T47D (cell line): ENCODE measurements at regions not wholly inside any gene's neighbourhood (a gene's known extent, or its start where the extent isn't known, plus 50 kb on each side); places are given as distances from the start of the nearest gene placed in this dataset.

ENCODE experiments used
- DNase-seq, 2 experiments: peaks; one replicate each; pipeline versions ENCODE4 v3.0.0 to v3.0.0-alpha.2; 2011 to 2012; ENCODE audit warnings: low read depth in 1 of 2, low spot score in 1 of 2
- JUND ChIP-seq: IDR thresholded peaks from 2 replicates; pipeline ENCODE4 v1.6.1; 2012; ENCODE audit warnings: low read depth
- in situ Hi-C: cut with HindIII; loops from 2 replicates; pipeline ENCODE4 v1.10.0; 2016; ENCODE audit warnings: low sequenced_read_pairs, low pct_unique_long_range_greater_than_20kb

DNA sequence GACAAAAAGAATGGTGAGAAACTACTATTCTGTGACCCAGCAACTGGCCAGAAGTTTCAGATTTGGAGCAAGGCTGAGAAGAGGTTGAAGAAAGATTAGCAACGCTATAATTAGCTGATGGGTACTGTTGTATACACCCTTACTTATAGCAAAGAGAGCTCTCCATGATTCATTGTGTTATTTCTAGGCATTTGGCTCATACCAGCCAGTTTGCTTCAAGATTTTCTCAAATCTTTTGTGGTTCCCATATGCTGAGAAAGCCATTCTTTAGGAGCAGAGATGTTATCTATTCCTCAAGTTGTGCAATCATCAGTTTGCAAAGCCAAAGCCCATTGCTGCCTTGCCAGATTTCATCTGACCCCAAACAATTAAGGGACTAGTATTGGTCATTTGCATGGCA, 179.4 kb downstream of the ETS1 start:
- DNase-seq: no peak
- in situ Hi-C loops: no loop called here
- no peak for TF ChIP-seq JUND

DNA sequence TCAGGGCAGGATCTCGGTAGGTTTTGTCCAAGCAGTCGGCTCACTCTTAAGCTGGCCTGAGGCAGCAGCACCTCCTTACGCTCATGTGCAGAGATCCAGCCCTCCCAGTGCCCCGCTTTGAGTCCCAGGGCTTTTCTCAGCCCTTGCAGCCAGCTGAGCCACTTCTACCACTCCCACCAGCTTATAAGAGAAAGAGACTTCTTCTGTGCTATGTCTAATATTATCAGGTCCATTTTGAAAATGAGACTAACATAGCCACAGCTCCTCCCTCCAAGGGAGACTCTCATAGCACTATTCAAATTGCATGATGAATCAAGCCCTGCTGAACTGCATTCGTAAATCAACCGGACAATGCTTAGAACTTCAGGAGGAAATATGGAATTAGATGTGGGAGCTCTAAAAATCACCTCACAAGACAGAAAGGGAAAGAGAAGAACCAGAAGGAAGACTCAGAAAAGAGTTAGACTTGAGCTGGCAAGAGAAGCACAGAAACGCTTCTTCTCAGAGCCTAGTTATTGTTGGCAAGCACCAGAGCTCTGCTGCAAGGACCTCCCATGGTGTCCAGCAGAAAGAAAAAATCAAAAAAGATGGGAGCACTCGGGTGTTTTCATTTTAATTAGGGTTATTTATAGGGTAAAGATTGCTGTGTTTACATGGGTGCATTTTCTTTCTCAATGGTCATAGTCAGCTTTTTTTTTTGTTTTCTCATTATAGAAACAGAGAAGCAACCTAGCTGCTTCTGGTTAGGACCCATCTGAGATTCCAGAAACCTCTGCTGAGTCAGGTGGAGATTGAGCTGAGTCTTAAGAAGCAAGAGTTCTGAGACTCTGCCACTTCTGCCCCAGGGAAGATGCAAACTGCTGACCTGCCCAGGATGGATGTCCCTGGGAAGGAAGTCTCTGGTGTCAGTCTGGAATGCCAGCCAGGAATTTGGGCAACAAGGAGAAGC, 181.4 kb downstream of the ETS1 start:
- no peak for TF ChIP-seq JUND
- in situ Hi-C loops: no loop called here
- DNase-seq: no peak

DNA sequence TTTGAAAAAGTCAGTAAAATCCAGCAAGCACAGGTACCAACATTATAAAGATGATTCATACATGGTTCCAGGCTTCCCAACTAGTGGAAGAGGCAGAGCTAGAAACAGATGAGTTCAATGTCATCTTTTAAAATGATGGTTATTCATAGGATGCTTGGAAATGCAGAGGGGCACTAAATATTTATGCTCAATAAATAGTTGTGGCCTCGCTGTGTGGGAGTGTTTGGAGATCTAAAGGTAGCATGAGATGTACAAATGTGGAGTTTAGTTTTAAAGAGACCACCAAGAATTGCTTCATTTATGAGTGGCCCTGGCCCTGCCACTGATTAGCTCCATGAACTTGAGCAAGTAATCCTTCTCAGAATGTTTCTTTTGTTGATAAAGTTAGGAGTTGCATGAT, 182.2 kb downstream of the ETS1 start:
- DNase-seq: no peak
- TF ChIP-seq JUND: no peak
- in situ Hi-C loops: no loop called here

DNA sequence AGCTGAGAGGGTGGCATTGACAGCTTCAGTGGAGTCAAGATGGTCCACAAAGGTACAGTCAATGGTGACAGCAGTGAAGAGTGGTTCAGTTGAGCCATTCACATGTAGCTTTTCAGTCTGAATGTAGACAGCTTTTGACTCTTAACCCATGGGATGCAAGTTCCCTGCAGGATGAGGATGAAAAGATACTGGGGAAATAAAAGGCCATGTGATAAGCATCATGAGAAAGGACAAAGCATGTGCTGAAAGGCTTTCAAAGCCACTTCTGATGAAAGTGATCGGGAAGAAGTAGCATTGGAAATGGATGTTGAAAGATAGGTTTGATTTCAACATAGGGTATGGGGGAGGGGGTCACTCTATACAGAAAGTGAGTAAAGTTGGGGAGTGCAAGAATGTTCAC, 182.9 kb downstream of the ETS1 start:
- DNase-seq: no peak
- in situ Hi-C loops: no loop called here
- no peak for TF ChIP-seq JUND

DNA sequence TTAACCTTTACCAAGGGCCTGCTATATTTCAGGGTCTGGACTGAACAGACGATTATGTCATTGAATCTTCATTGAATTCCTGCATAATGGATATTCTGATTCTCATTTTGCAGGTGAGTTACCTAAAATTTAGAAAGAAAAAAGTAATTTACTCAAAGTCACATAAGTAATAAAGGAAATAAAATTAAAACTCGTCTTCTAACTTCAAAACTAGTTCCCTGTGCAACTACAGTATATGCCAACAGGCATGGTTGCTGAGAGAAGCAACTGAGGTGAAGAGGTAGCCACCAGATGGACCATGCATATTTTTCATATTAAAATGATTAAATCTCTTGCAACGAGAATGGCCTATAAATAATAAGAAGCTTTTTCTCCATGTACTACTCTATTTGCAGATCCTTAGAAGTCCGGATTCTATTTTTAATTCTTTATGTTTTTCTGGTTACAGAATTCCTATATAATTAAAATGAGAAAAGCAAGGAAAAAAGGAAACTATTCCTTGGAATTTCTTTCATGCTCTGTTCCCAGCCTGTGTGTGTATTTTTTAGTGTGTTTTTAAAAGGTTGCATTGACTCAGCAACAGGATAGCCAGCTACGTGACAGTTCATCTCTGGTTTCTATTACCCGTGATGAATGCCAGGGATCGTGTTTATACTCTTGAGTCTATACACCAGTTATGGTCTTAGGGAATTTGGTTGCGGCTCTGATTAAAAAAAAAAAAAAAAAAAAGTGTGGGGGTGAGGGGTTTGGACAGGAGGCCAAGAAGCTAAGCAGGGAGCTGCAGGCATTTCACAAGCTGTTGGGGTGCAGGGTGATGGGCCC, 186.8 kb downstream of the ETS1 start:
- DNase-seq: no peak
- in situ Hi-C loops: no loop called here

DNA sequence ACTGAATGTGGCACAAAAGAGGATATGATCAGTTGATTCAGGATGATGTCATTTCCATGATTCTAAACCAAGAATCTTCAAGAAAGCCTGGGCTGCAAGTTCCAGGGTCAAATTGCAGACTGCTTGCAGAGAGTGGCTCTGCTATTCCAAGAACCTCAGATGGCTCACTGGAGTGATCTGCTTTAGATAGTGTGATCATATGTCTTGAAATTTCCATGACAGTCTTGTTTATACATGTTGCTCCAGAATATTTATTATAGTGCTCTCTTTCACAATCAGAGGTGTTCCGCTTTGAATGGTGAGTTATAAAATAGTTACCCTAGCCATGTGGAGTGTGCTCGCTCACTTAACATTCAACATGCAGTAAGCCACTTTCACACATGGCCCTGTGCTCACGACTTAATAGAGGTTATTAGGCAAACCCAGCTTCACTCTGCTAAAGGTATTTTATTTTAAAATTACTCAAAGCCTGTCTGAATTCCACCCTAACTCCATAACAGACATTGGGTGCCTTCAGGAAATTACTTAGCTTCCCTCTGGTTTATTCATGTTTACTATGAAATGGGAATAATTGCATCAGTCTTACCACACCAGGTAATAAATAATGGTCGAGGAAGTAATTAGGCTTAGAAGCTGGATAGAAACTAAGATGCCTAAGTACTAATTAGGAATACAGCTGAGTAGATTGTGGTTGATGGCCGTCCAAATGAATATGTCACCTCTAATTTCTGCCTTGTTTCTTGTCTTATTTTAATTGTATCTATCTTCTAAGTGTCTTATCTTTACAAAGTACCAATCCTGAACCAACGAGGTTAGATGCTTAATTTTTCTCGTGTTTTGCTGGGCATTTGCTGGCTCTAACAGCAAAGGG, 187.9 kb downstream of the ETS1 start:
- no peak for TF ChIP-seq JUND
- DNase-seq: no peak
- in situ Hi-C loops: no loop called here

More for the DNA sequence above, 186.8 kb downstream of the ETS1 start:
- TF ChIP-seq JUND: no peak

DNA sequence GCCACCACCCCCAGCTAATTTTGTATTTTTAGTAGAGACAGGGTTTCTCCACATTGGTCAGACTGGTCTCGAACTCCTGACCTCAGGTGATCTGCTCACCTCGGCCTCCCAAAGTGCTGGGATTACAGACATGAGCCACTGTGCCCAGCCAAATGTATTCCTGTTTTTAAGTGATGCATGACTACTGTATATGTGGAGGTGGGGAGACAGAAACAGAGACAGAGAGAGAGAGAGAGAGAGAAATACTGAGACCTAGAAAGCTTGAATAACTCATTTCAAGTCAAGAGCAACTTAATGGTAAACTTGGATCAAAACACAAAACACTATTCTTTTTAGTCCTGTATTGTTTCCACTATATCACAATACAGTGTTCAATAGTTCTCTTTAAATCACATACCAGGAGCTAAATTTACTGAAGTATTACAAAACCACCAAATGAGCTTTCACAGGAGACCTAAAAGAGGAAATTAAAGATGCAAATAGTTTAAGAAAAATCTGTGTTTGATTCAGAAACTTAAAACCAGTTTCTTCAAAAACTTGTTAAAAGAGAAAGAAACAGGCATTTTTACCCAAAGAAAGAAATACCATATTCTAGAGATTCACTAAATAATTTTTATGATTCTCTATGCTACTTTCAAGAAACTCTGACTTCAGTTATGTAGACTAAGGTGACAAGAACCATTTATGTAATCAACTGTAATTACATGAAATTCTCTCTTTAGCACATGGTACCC, 188.7 kb downstream of the ETS1 start:
- in situ Hi-C loops: no loop called here
- no peak for DNase-seq
- TF ChIP-seq JUND: no peak

DNA sequence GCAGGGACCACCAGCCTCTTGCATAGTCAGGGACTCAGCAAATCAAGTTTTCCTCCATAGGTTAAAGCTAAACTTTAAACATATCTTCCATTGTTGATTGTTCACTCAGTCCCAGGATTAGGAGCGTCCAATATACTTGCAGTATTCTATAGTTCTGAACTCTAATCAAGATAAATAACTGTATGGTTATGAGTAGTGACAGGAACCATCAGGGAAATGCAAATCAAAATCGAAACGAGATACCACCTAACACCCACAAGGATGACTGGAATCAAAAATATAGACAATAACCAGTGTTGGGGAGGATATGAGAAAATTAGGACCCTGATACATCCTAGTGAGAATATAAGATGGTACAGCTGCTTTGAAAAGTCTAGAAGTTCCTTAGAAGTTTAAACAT, 190.0 kb downstream of the ETS1 start:
- DNase-seq: no peak
- TF ChIP-seq JUND: no peak
- in situ Hi-C loops: no loop called here

DNA sequence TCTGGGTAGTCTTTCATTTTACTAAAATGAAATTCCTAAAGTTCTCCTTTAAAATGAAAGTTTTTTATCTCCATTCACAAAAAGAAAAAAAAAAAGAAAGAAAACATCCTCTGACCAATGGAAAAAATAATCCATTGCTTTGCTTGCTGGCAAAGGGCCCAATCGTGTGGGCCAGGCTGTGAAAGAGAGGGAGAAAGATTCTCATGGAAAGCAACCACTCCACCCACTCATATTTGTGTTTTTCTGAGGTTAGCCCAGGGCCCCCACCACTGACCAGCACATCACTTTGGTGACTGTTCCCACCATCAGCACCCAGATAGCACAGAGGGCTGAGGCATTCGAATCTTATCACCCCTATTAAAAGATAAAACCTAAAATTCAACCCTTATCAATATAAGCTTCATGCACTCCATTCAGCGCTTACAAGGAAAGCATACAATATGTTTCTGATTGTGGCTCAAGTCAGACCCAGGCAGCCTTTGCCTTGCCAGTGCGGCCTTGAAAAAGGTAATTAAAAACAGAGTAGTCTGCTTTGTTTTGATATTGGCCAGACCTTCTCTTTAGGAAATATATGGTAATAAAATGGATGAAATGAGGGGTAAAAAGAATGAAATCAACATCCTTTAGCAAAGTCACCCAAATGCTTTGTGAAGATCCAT, 192.8 kb downstream of the ETS1 start:
- no peak for TF ChIP-seq JUND
- in situ Hi-C loops: no loop called here
- no peak for DNase-seq

DNA sequence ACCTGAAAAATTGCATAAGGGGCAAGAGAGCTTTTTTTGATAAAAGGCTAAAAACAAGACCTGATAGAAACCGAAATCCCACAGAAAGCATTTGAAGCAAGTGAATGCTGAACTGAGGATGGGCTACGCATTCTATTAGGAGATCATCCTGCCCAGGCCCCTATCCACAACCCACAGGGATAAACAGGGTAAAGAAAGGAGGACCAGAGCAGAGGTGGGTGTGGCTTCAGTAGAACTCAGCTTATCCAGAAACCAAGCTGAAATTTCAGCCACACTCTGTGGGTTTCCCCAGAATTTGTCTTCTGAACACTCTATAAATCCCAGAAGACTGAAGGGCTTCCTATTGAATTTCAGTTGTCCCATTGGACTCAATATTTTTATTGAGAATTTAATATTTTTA, 195.1 kb downstream of the ETS1 start:
- DNase-seq: no peak
- no peak for TF ChIP-seq JUND
- in situ Hi-C loops: no loop called here

DNA sequence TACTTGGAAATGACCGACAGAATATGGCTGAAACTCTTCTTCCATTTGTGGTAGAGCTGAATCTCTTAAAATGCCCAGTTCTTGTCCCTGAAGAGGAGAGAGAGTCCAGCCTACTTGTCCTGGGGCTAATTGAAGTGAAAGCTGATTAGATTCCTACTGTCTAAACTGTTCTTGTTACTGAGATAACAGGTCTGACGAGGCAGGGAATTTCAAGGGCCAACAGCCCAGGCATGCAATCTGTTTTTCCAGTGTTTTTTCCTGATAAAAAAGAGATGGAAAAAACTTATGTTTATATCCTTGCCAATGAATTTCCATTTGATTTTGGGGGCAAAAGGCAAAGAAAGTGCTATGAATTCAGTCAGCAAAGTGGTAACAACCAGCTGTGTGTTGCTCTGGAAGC, 195.5 kb downstream of the ETS1 start:
- no peak for DNase-seq
- in situ Hi-C loops: no loop called here
- TF ChIP-seq JUND: no peak
